ENCODE measurements at regions not wholly inside any gene's neighbourhood (a gene's known extent, or its start where the extent isn't known, plus 50 kb on each side); places are given as distances from the start of the nearest gene placed in this dataset.

DNA sequence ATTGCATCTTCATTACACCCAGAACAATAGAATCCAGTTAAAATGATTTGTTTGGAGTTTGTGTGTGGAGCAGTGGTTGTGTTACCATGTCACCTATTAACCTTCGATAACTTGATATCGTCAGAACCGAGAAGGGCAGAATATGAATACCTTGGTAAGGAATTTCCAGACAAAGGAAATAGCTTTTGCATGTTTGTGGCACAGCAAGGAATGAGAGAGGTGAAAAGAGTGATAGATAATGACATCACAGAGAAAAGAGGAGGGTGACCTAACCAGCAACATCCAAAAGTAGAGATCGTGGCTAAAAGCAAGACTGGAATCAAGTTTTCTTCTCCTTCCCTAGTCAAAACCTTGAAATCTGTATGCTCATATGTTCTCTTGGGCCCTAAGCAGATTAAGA is 244.6 kb upstream of the NEGR1 start:
- no peak overlapping the region for H3K27ac ChIP-seq

DNA sequence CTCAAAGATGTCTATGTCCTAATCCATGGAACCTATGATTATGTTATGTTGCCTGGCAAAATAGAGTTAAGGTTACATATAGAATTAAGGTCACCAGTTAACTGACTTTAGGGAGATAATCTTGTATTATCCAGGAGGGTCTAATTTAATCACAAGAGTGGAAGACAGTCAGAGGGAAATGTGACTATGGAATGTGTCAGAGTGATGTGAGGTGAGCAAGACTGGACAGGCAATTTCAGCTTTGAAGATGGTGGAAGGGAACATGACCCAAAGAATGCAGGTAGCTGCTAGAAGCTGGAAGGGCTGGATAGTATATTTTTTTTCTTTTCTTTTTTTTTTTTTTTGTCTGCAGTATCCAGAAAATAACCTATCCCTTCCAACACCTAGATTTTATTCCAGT is 241.7 kb upstream of the NEGR1 start:
- intact Hi-C loops (cut with DNase I; ENCODE audit: low total_unique reads): no loop called here
- Histone ChIP-seq H3K4me3 (no peak overlapping the region), H3K27me3 (no peaks in the 10 kb centered on the region), H3K27ac (no peak overlapping the region), H3K36me3 (no peaks in the 10 kb centered on the region), H3K9me3 (no peaks in the 10 kb centered on the region), H3K4me1 (no peaks in the 10 kb centered on the region)
- TF ChIP-seq, protein P1, sequence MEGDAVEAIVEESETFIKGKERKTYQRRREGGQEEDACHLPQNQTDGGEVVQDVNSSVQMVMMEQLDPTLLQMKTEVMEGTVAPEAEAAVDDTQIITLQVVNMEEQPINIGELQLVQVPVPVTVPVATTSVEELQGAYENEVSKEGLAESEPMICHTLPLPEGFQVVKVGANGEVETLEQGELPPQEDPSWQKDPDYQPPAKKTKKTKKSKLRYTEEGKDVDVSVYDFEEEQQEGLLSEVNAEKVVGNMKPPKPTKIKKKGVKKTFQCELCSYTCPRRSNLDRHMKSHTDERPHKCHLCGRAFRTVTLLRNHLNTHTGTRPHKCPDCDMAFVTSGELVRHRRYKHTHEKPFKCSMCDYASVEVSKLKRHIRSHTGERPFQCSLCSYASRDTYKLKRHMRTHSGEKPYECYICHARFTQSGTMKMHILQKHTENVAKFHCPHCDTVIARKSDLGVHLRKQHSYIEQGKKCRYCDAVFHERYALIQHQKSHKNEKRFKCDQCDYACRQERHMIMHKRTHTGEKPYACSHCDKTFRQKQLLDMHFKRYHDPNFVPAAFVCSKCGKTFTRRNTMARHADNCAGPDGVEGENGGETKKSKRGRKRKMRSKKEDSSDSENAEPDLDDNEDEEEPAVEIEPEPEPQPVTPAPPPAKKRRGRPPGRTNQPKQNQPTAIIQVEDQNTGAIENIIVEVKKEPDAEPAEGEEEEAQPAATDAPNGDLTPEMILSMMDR (IDR thresholded peaks at IDR 0.05): no peak
- TF ChIP-seq POLR2A (IDR thresholded peaks at IDR 0.05): no peak
- no peak for TF ChIP-seq EP300 (IDR thresholded peaks at IDR 0.05)
- no peak for TF ChIP-seq POLR2AphosphoS5 (IDR thresholded peaks at IDR 0.05)
- DNase-seq: no peak

More for the DNA sequence above, 244.6 kb upstream of the NEGR1 start:
- 85 to 91% (median 89%) methylated on average over 4 of the region's 4 CpGs for WGBS, 5 donors
- H3K9me3 ChIP-seq: peaks cover 0 to 4% (median 0%) of the 10 kb centered on the region in 4 donors
- DNase-seq: no peak
- no peak overlapping the region for H3K4me3 ChIP-seq
- TF ChIP-seq POLR2A (IDR thresholded peaks at IDR 0.05) (no peak), POLR2AphosphoS5 (IDR thresholded peaks at IDR 0.05) (no peak)
- no peaks in the 10 kb centered on the region for H3K27me3 ChIP-seq
- no peaks in the 10 kb centered on the region for H3K4me1 ChIP-seq
- intact Hi-C loops (cut with DNase I; ENCODE audit: low total_unique reads): no loop called here
- no peaks in the 10 kb centered on the region for H3K36me3 ChIP-seq

DNA sequence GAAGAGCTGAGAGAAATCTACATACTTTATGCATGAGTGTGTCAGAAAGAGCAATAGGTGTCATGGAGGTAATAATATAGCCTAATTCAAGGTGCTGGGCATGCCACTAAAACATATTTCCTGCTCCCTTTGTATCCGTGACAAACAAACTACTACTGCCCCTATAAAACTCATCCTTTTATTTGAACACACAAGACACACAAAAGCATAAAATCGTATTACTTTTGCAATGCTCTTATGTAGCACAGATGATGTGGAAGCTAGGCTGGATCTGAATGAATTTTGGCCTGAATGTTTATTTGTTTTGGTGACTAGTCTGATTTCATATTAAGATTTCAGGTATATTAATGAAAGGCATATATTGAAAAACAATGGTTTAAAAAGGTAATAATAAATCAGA is 239.3 kb upstream of the NEGR1 start:
- no peaks in the 10 kb centered on the region for H3K36me3 ChIP-seq
- TF ChIP-seq, protein P1 (IDR thresholded peaks at IDR 0.05): no peak
- TF ChIP-seq EP300 (IDR thresholded peaks at IDR 0.05) (no peak), POLR2A (IDR thresholded peaks at IDR 0.05) (no peak), POLR2AphosphoS5 (IDR thresholded peaks at IDR 0.05) (no peak)
- H3K4me1 ChIP-seq: no peaks in the 10 kb centered on the region
- 67 to 72% (median 69%) methylated on average over 2 of the region's 2 CpGs for WGBS, 5 donors
- DNase-seq: no peak
- H3K4me3 ChIP-seq: no peak overlapping the region
- intact Hi-C loops (cut with DNase I; ENCODE audit: low total_unique reads): no loop called here
- H3K27ac ChIP-seq: no peak overlapping the region
- no peaks in the 10 kb centered on the region for H3K9me3 ChIP-seq
- H3K27me3 ChIP-seq: no peaks in the 10 kb centered on the region

DNA sequence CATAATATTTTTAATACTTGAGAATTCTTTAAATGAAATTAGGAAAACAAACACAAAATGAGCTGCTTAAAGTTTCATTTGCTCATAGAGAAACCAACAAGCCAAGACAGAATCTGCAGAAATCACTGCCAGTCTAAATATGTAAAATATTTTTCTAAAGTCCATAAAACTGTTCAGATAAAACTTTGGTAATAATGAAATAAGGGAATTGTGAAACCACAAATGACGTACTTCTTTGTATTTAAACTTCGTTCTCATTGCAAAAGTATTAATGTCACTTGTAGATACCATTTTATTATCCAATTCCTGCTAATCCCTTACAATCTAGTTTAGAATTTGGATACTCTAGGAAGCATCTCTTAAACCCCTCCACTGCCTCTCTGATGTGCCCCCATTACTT is 234.5 kb upstream of the NEGR1 start:
- H3K36me3 ChIP-seq: no peaks in the 10 kb centered on the region
- 86 to 96% (median 90%) methylated on average over 2 of the region's 2 CpGs for WGBS, 5 donors
- intact Hi-C loops (cut with DNase I; ENCODE audit: low total_unique reads): no loop called here
- no peak for DNase-seq
- H3K4me3 ChIP-seq: no peak overlapping the region
- H3K27me3 ChIP-seq: no peaks in the 10 kb centered on the region
- no peaks in the 10 kb centered on the region for H3K4me1 ChIP-seq
- no peak overlapping the region for H3K27ac ChIP-seq
- H3K9me3 ChIP-seq: no peaks in the 10 kb centered on the region
- no peak for TF ChIP-seq POLR2A (IDR thresholded peaks at IDR 0.05)
- TF ChIP-seq, protein P1 (IDR thresholded peaks at IDR 0.05): no peak
- no peak for TF ChIP-seq EP300 (IDR thresholded peaks at IDR 0.05)
- TF ChIP-seq POLR2AphosphoS5 (IDR thresholded peaks at IDR 0.05): no peak

DNA sequence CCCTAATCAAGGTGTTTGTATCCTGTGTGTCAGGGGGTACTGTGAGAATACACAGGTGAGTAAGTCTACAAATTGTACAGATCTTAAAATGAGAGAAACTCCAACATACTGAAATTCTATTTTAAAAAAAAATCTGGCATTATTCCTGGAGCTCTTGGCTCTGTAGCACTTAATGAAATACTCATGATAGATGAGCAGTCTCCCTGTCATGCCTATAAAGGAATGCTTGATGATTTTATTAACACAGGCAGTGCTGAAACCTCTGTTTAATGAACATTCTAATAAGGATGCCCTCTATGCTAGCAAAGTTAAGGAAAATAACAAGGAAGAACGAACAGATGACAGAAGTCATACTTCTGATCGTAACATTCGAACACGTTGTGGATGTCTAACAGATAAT is 233.9 kb upstream of the NEGR1 start:
- intact Hi-C loops (cut with DNase I; ENCODE audit: low total_unique reads): no loop called here
- WGBS, 5 donors: 91 to 97% (median 95%) methylated on average over 4 of the region's 4 CpGs
- Histone ChIP-seq H3K36me3 (no peaks in the 10 kb centered on the region), H3K27me3 (no peaks in the 10 kb centered on the region), H3K9me3 (no peaks in the 10 kb centered on the region), H3K4me1 (no peaks in the 10 kb centered on the region), H3K27ac (no peak overlapping the region), H3K4me3 (no peak overlapping the region)
- TF ChIP-seq, protein P1 (IDR thresholded peaks at IDR 0.05): no peak
- TF ChIP-seq POLR2A (IDR thresholded peaks at IDR 0.05) (no peak), EP300 (IDR thresholded peaks at IDR 0.05) (no peak), POLR2AphosphoS5 (IDR thresholded peaks at IDR 0.05) (no peak)
- DNase-seq: no peak
